NT2/D1 (cell line): ENCODE measurements at regions not wholly inside any gene's neighbourhood (a gene's known extent, or its start where the extent isn't known, plus 50 kb on each side); places are given as distances from the start of the nearest gene placed in this dataset.

Experiments
- SUZ12 ChIP-seq: IDR thresholded peaks from 2 replicates; pipeline ENCODE4 v1.6.1; 2011; ENCODE audit not compliant: insufficient read length, insufficient read depth; ENCODE audit errors: extremely low read depth
- YY1 ChIP-seq: IDR thresholded peaks from 2 replicates; pipeline ENCODE4 v1.6.1; 2011; ENCODE audit not compliant: insufficient read length, insufficient read depth
- ZNF274 ChIP-seq: IDR thresholded peaks from 2 replicates; pipeline ENCODE4 v1.6.1; 2011; ENCODE audit warnings: mild to moderate bottlenecking, low read depth, low read length

DNA sequence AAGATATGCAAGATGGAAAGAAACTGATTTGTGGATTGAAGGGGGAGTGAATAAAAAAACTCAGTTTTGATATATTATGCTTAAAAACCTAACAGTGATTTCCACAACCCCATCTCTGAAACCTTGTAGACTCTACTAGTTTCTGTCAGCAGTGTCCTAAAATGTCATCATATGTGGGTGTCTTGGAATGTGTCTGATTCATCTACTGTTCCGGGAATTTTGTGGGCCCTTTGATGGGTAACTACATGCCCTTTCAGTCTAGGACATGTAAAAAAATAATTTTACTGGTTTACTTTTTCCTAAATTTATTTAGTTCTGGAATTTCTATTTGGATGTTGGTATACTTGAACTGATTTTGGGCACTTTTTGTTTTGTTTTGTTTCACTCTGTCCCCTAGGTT lies 118.9 kb upstream of the NMUR2 start:
- no peak for TF ChIP-seq YY1
- no peak for TF ChIP-seq ZNF274
- TF ChIP-seq SUZ12: no peak
